H9 (cell line): ENCODE measurements at regions not wholly inside any gene's neighbourhood (a gene's known extent, or its start where the extent isn't known, plus 50 kb on each side); places are given as distances from the start of the nearest gene placed in this dataset.

ENCODE experiments used
- DNase-seq: peaks from one replicate; pipeline ENCODE4 v3.0.0-alpha.2; 2017
- H2AFZ ChIP-seq: one replicate; pipeline ENCODE4 v1.6.1; 2013; ENCODE audit warnings: mild to moderate bottlenecking, low read length, control low read depth, moderate library complexity
- H2AK5ac ChIP-seq: 2 replicates; pipeline ENCODE4 v1.6.1; 2013; ENCODE audit warnings: low read length, control low read depth, mixed read lengths; ENCODE audit not compliant: insufficient read length
- H2BK120ac ChIP-seq: one replicate; pipeline ENCODE4 v1.6.1; 2013; ENCODE audit warnings: low read depth, mild to moderate bottlenecking, low read length, control low read depth, inconsistent platforms; ENCODE audit not compliant: poor library complexity, severe bottlenecking
- H2BK12ac ChIP-seq: 2 replicates; pipeline ENCODE4 v1.6.1; 2013; ENCODE audit warnings: low read length, control low read depth, mixed read lengths, low read depth; ENCODE audit not compliant: insufficient read length
- H2BK15ac ChIP-seq: 2 replicates; pipeline ENCODE4 v1.6.1; 2013; ENCODE audit warnings: low read depth, low read length, control low read depth
- H2BK20ac ChIP-seq: one replicate; pipeline ENCODE4 v1.6.1; 2013; ENCODE audit warnings: low read depth, mild to moderate bottlenecking, low read length, control low read depth, inconsistent platforms; ENCODE audit not compliant: poor library complexity, severe bottlenecking
- H2BK5ac ChIP-seq: 2 replicates; pipeline ENCODE4 v1.6.1; 2013; ENCODE audit warnings: low read length, control low read depth, mixed read lengths; ENCODE audit not compliant: insufficient read length
- H3K14ac ChIP-seq: 2 replicates; pipeline ENCODE4 v1.6.1; 2013; ENCODE audit warnings: low read length, control low read depth; ENCODE audit not compliant: insufficient read depth
- H3K18ac ChIP-seq: 2 replicates; pipeline ENCODE4 v1.6.1; 2013; ENCODE audit warnings: low read depth, mild to moderate bottlenecking, mixed read lengths, low read length, control low read depth; ENCODE audit not compliant: insufficient read length
- H3K23ac ChIP-seq: 2 replicates; pipeline ENCODE4 v1.6.1; 2013; ENCODE audit warnings: low read length, control low read depth, mixed read lengths, low read depth; ENCODE audit not compliant: insufficient read length
- H3K23me2 ChIP-seq: 2 replicates; pipeline ENCODE4 v1.6.1; 2013; ENCODE audit warnings: low read depth, mild to moderate bottlenecking, mixed read lengths, low read length, control low read depth; ENCODE audit not compliant: insufficient read length, poor library complexity, severe bottlenecking
- H3K27ac ChIP-seq: 2 replicates; pipeline ENCODE4 v1.5.1; 2013; ENCODE audit warnings: low read length, control low read depth, mixed read lengths, low read depth; ENCODE audit not compliant: insufficient read length
- H3K27me3 ChIP-seq: 2 replicates; pipeline ENCODE4 v1.6.1; 2013; ENCODE audit warnings: low read length, control low read depth, inconsistent platforms; ENCODE audit not compliant: insufficient read depth
- H3K4ac ChIP-seq: 2 replicates; pipeline ENCODE4 v1.6.1; 2013; ENCODE audit warnings: low read depth, mild to moderate bottlenecking, control low read depth, inconsistent platforms, low read length, moderate library complexity
- H3K4me1 ChIP-seq: 2 replicates; pipeline ENCODE4 v1.6.1; 2013; ENCODE audit warnings: low read length, control low read depth, inconsistent platforms; ENCODE audit not compliant: insufficient read depth
- H3K4me2 ChIP-seq: 2 replicates; pipeline ENCODE4 v1.6.1; 2013; ENCODE audit warnings: low read length, control low read depth, mixed read lengths; ENCODE audit not compliant: insufficient read length, insufficient read depth
- H3K56ac ChIP-seq: 2 replicates; pipeline ENCODE4 v1.6.1; 2013; ENCODE audit warnings: low read depth, mild to moderate bottlenecking, mixed read lengths, low read length, control low read depth; ENCODE audit not compliant: insufficient read length
- H3K79me1 ChIP-seq: 2 replicates; pipeline ENCODE4 v1.6.1; 2013; ENCODE audit warnings: low read depth, mild to moderate bottlenecking, moderate library complexity, low read length, control low read depth, inconsistent platforms; ENCODE audit not compliant: insufficient read depth, poor library complexity, severe bottlenecking
- H3K79me2 ChIP-seq: 2 replicates; pipeline ENCODE4 v1.6.1; 2013; ENCODE audit warnings: low read length, control low read depth, inconsistent platforms; ENCODE audit not compliant: insufficient read depth
- H3K9ac ChIP-seq: 2 replicates; pipeline ENCODE4 v1.6.1; 2013; ENCODE audit warnings: low read length, control low read depth, mixed read lengths; ENCODE audit not compliant: insufficient read length; ENCODE audit errors: extremely low read depth
- H3K9me3 ChIP-seq: one replicate; pipeline ENCODE4 v1.6.1; 2013; ENCODE audit warnings: low read depth, low read length, inconsistent platforms; ENCODE audit not compliant: control insufficient read depth
- H3T11ph ChIP-seq: one replicate; pipeline ENCODE4 v1.6.1; 2013; ENCODE audit warnings: mild to moderate bottlenecking, low read length, control low read depth, inconsistent platforms
- H4K20me1 ChIP-seq: one replicate; pipeline ENCODE4 v1.6.1; 2013; ENCODE audit not compliant: control insufficient read depth, insufficient read length, insufficient read depth
- H4K5ac ChIP-seq: 2 replicates; pipeline ENCODE4 v1.6.1; 2013; ENCODE audit warnings: low read depth, mild to moderate bottlenecking, mixed read lengths, low read length, control low read depth; ENCODE audit not compliant: insufficient read length
- H4K8ac ChIP-seq: replicated peaks from 2 replicates; pipeline ENCODE4 v1.6.1; 2013; ENCODE audit warnings: low read length, control low read depth, mixed read lengths, low read depth; ENCODE audit not compliant: insufficient read length
- H4K91ac ChIP-seq: 2 replicates; pipeline ENCODE4 v1.6.1; 2013; ENCODE audit warnings: low read depth, mild to moderate bottlenecking, moderate library complexity, mixed read lengths, low read length, control low read depth; ENCODE audit not compliant: insufficient read length
- H3K27ac Mint-ChIP-seq, 3 experiments: 2 replicates in 2 of 3; 3 replicates in 1 of 3; pipeline ENCODE4 v1.8.0; 2020 to 2021; ENCODE audit warnings: mixed read lengths in 3 of 3, mild to moderate bottlenecking in 1 of 3, moderate library complexity in 1 of 3
- H3K27me3 Mint-ChIP-seq: 2 replicates; pipeline ENCODE4 v1.8.0; 2021; ENCODE audit warnings: low read depth, mild to moderate bottlenecking, moderate library complexity, mixed read lengths
- H3K36me3 Mint-ChIP-seq, 3 experiments: 2 replicates in 2 of 3; 3 replicates in 1 of 3; pipeline ENCODE4 v1.8.0; 2020 to 2021; ENCODE audit warnings: low read depth in 3 of 3, mixed read lengths in 3 of 3; ENCODE audit not compliant: insufficient read depth in 1 of 3
- H3K4me1 Mint-ChIP-seq, 2 experiments: 2 replicates each; pipeline ENCODE4 v1.8.0; 2020; ENCODE audit warnings: mixed read lengths in 2 of 2
- H3K4me3 Mint-ChIP-seq, 2 experiments: 2 replicates in 1 of 2; 3 replicates in 1 of 2; pipeline ENCODE4 v1.8.0; 2020 to 2021; ENCODE audit warnings: mild to moderate bottlenecking in 2 of 2, mixed read lengths in 2 of 2, moderate library complexity in 1 of 2
- H3K9me3 Mint-ChIP-seq, 2 experiments: 2 replicates in 1 of 2; 3 replicates in 1 of 2; pipeline ENCODE4 v1.8.0; 2020; ENCODE audit warnings: mild to moderate bottlenecking in 2 of 2, mixed read lengths in 2 of 2, moderate library complexity in 1 of 2
- CTCF ChIP-seq: fragments of 200-600 bp; sonication (generic); conservative IDR thresholded peaks from 3 replicates; pipeline ENCODE4 v1.8.0; 2021; ENCODE audit warnings: antibody characterized with exemption, mild to moderate bottlenecking
- WGBS: extraction: QIAGEN DNeasy Blood & Tissue Kit; methylation state at CpG from one replicate; pipeline ENCODE4 v1.1.7; 2013; ENCODE audit warnings: missing lambda C conversion rate, low lambda C conversion rate, mixed read lengths; ENCODE audit not compliant: insufficient read length; ENCODE audit errors: extremely low coverage; 5-methylcytosine and 5-hydroxymethylcytosine counted together

GRCh38 chr4:123587983-123588494, 191.4 kb downstream of the SPRY1 start:
- H3K27ac ChIP-seq = no peak overlapping the region
- no peak overlapping the region for H2AFZ ChIP-seq
- H3K4me2 ChIP-seq = no peak overlapping the region

More at GRCh38 chr4:123587983-123588494, 191.4 kb downstream of the SPRY1 start:
- H3K4ac ChIP-seq = no peak overlapping the region
- no peak overlapping the region for H3K56ac ChIP-seq
- no peaks in the 10 kb centered on the region for H3K79me1 ChIP-seq
- no peak overlapping the region for H4K91ac ChIP-seq
- no peak overlapping the region for H3K9ac ChIP-seq
- no peaks in the 10 kb centered on the region for H3K4me1 ChIP-seq
- no CpG with 5 or more reads among the region's 8 CpGs for WGBS
- H2BK20ac ChIP-seq = no peak overlapping the region
- no peak overlapping the region for H4K5ac ChIP-seq
- H3K9me3 ChIP-seq = no peaks in the 10 kb centered on the region
- Mint-ChIP-seq H3K36me3 (no peaks in the 10 kb centered on the region; a peak in 1 of 7 replicates), H3K9me3 (no peaks in the 10 kb centered on the region), H3K4me3 (no peak overlapping the region), H3K4me1 (peaks cover 16 to 29% of the 10 kb centered on the region in 2 experiments), H3K27ac (no peak overlapping the region), H3K27me3 (no peaks in the 10 kb centered on the region)
- no peaks in the 10 kb centered on the region for H3K27me3 ChIP-seq
- H4K20me1 ChIP-seq = no peaks in the 10 kb centered on the region
- no peak for TF ChIP-seq CTCF
- no peak overlapping the region for H2BK15ac ChIP-seq
- no peak overlapping the region for H3T11ph ChIP-seq
- no peak overlapping the region for H2BK5ac ChIP-seq
- H3K23ac ChIP-seq = no peak overlapping the region
- no peak overlapping the region for H4K8ac ChIP-seq
- H3K23me2 ChIP-seq = no peaks in the 10 kb centered on the region
- no peaks in the 10 kb centered on the region for H3K79me2 ChIP-seq
- H2BK120ac ChIP-seq = no peak overlapping the region
- H2BK12ac ChIP-seq = no peak overlapping the region
- no peak for DNase-seq
- H2AK5ac ChIP-seq = no peak overlapping the region
- H3K18ac ChIP-seq = no peak overlapping the region
- H3K14ac ChIP-seq = no peak overlapping the region
